ENCODE measurements at regions not wholly inside any gene's neighbourhood (a gene's known extent, or its start where the extent isn't known, plus 50 kb on each side); places are given as distances from the start of the nearest gene placed in this dataset.
"Not testable (repeated sequence)": the region's sequence is repeated elsewhere in the genome, so short reads cannot be mapped to it uniquely, and the experiment has no call there.

DNA sequence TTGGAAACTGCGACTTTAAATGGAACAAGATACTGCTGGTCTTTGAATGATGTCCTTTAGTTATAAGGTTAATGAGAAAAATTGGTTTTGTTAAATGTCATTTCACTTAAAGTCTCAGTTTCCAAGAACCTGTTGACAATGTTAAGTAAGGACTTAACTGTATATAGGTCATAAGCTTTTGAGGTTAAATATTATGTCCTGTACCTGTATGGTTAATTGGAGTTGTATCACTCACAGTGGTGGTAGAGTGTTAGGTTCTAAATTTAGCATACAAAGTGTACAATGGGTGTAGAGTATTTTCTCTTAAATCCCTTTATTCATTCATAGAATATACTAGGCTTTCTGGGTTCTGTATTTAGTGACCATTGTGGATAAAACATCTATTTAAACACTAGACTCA is 110.2 kb downstream of the HAUS1 start:
- no peak overlapping the region for H3K4me3 Mint-ChIP-seq
- H3K36me3 Mint-ChIP-seq (ENCODE audit: low read depth), result peaks cover 37% of the 10 kb centered on the region
- no peak overlapping the region for H3K27ac Mint-ChIP-seq
- H3K4me1 Mint-ChIP-seq (ENCODE audit: low read depth), result peaks cover 48% of the 10 kb centered on the region
- no peaks in the 10 kb centered on the region for H3K27me3 Mint-ChIP-seq (ENCODE audit: low read depth)
- H3K9me3 Mint-ChIP-seq, result no peaks in the 10 kb centered on the region

- Mint-ChIP-seq H3K27me3 (ENCODE audit: low read depth) (no peaks in the 10 kb centered on the region), H3K36me3 (ENCODE audit: low read depth) (peaks cover 34% of the 10 kb centered on the region), H3K4me3 (no peak overlapping the region), H3K4me1 (ENCODE audit: low read depth) (peaks cover 40% of the 10 kb centered on the region), H3K27ac (no peak overlapping the region), H3K9me3 (no peaks in the 10 kb centered on the region)
These were observed 111.9 kb downstream of the HAUS1 start for GRCh38 chr18:46215902-46216723.

DNA sequence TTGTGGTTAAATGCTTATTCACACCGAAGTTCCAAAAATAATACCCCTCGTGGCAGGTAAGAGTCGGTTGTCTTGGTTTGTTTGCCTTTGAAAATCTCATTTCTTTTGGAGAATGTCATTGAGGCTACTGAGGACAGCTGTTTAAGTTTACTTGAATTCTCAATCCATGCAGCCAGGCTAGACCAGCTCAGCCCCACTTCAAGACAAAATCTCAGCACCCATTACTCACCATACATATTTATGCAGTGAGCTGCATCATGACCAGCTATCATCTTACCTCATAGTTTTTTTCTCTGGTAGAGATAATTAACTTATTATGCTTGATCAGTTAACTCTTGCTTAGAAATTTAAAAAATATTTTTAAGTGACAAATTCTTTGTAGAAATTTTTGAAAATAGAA is 115.9 kb downstream of the HAUS1 start:
- Mint-ChIP-seq H3K27me3 (ENCODE audit: low read depth) (no peaks in the 10 kb centered on the region), H3K9me3 (no peaks in the 10 kb centered on the region), H3K27ac (no peak overlapping the region), H3K4me1 (ENCODE audit: low read depth) (peaks cover 51% of the 10 kb centered on the region), H3K4me3 (no peak overlapping the region), H3K36me3 (ENCODE audit: low read depth) (peaks cover 37% of the 10 kb centered on the region)

GRCh38 chr18:46222093-46222492 is 117.9 kb downstream of the HAUS1 start:
- Mint-ChIP-seq H3K27ac (no peak overlapping the region), H3K4me1 (ENCODE audit: low read depth) (peaks cover 45% of the 10 kb centered on the region), H3K36me3 (ENCODE audit: low read depth) (peaks cover 22% of the 10 kb centered on the region), H3K9me3 (no peaks in the 10 kb centered on the region), H3K4me3 (no peak overlapping the region), H3K27me3 (ENCODE audit: low read depth) (no peaks in the 10 kb centered on the region)

DNA sequence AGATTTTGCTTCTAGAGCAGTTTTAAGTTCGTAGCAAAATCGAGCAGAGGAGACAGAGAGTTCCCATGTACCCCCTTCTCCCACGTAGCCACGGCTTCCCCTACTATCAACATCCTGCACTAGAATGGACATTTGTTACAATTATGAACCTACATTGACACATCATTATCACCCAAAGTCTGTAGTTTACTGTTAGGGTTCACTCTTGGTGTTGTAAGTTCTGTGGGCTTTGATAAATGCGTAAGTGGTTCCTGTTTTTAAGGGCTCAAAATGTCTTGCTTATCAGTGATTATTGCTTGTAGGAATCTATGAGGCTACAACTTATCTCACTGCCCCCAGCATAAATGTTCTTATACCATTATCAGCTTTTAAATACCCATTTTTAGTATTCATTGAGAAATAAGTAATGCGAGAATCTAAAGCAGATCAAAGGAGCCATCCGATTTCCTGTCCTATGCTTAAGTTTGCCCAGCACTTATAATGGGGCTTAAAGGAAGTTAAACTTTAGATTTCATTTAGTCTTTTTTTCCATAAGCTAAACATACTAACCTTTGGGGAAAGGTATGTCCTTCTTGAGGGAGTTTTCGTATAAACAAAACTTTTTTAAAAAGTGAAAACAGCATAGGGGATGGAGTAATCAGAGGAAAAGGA is 118.7 kb downstream of the HAUS1 start:
- Mint-ChIP-seq H3K27me3 (ENCODE audit: low read depth) (no peaks in the 10 kb centered on the region), H3K4me3 (no peak overlapping the region), H3K27ac (no peak overlapping the region), H3K36me3 (ENCODE audit: low read depth) (peaks cover 17% of the 10 kb centered on the region), H3K9me3 (no peaks in the 10 kb centered on the region), H3K4me1 (ENCODE audit: low read depth) (peaks cover 43% of the 10 kb centered on the region)

GRCh38 chr18:46224181-46224775 is 120.1 kb downstream of the HAUS1 start:
- H3K27ac Mint-ChIP-seq, result peak overlapping the region; percentile 12
- H3K36me3 Mint-ChIP-seq (ENCODE audit: low read depth), result peaks cover 5% of the 10 kb centered on the region
- no peak overlapping the region for H3K4me3 Mint-ChIP-seq
- H3K27me3 Mint-ChIP-seq (ENCODE audit: low read depth), result no peaks in the 10 kb centered on the region
- H3K9me3 Mint-ChIP-seq, result no peaks in the 10 kb centered on the region
- H3K4me1 Mint-ChIP-seq (ENCODE audit: low read depth), result peaks cover 38% of the 10 kb centered on the region

GRCh38 chr18:46226461-46226860 is 122.3 kb downstream of the HAUS1 start:
- Mint-ChIP-seq H3K4me3 (no peak overlapping the region), H3K27ac (no peak overlapping the region), H3K4me1 (ENCODE audit: low read depth) (peaks cover 38% of the 10 kb centered on the region), H3K27me3 (ENCODE audit: low read depth) (no peaks in the 10 kb centered on the region), H3K9me3 (no peaks in the 10 kb centered on the region), H3K36me3 (ENCODE audit: low read depth) (peaks cover 5% of the 10 kb centered on the region)

GRCh38 chr18:46229641-46230040 is 125.5 kb downstream of the HAUS1 start:
- H3K4me1 Mint-ChIP-seq (ENCODE audit: low read depth), result peaks cover 15% of the 10 kb centered on the region
- not testable (repeated sequence) for H3K27me3 Mint-ChIP-seq (ENCODE audit: low read depth); H3K4me3 Mint-ChIP-seq; H3K9me3 Mint-ChIP-seq; H3K36me3 Mint-ChIP-seq (ENCODE audit: low read depth); H3K27ac Mint-ChIP-seq

GRCh38 chr18:46236156-46236555 is 132.0 kb downstream of the HAUS1 start:
- no peaks in the 10 kb centered on the region for H3K27me3 Mint-ChIP-seq (ENCODE audit: low read depth)
- peaks cover 31% of the 10 kb centered on the region for H3K36me3 Mint-ChIP-seq (ENCODE audit: low read depth)
- H3K27ac Mint-ChIP-seq, result no peak overlapping the region
- H3K9me3 Mint-ChIP-seq, result no peaks in the 10 kb centered on the region
- no peak overlapping the region for H3K4me3 Mint-ChIP-seq
- peaks cover 17% of the 10 kb centered on the region for H3K4me1 Mint-ChIP-seq (ENCODE audit: low read depth)

DNA sequence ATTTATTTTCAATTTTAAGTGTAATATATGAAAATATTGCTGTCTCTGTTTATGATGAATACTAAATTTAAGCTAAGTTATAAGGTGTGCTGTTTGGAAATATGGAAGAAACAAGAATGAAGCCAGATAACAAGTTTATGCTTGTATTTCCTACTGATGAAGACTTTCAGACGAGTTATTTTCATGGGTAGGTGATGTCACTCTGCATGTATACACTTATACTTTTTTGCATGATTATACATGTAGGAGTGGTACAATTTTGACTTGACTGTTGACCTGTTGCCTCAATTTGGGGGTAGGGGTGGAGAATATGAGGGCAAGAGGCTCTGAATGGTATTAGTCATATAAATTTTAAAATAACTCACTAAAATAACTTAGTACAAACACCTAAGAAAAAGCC is 133.7 kb downstream of the HAUS1 start:
- Mint-ChIP-seq H3K4me1 (ENCODE audit: low read depth) (peaks cover 17% of the 10 kb centered on the region), H3K27me3 (ENCODE audit: low read depth) (no peaks in the 10 kb centered on the region), H3K27ac (no peak overlapping the region), H3K9me3 (no peaks in the 10 kb centered on the region), H3K36me3 (ENCODE audit: low read depth) (peaks cover 31% of the 10 kb centered on the region), H3K4me3 (no peak overlapping the region)

DNA sequence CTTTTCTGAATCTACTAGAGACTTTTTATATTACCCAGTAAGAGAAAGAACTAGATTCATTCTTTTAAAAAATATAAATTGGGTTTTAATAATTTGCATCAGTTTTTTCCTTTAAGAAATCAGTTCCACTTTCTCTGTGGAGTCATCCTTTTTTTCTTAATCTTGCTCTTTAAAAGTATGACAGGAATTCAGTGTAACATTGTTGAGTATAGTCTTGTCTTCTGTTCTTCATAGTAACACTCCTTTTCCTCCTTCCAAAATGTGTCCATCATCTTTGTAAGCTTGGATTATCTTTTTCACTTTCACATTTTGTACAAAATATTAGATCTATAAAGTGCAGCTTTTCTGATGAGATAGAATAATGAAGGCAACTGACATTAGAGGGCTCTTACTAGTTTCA is 135.4 kb downstream of the HAUS1 start:
- H3K9me3 Mint-ChIP-seq, result no peaks in the 10 kb centered on the region
- H3K36me3 Mint-ChIP-seq (ENCODE audit: low read depth), result peaks cover 33% of the 10 kb centered on the region
- H3K4me1 Mint-ChIP-seq (ENCODE audit: low read depth), result peaks cover 18% of the 10 kb centered on the region
- no peak overlapping the region for H3K4me3 Mint-ChIP-seq
- no peaks in the 10 kb centered on the region for H3K27me3 Mint-ChIP-seq (ENCODE audit: low read depth)
- no peak overlapping the region for H3K27ac Mint-ChIP-seq

- H3K9me3 Mint-ChIP-seq, result no peaks in the 10 kb centered on the region
- peaks cover 31% of the 10 kb centered on the region for H3K36me3 Mint-ChIP-seq (ENCODE audit: low read depth)
- no peaks in the 10 kb centered on the region for H3K27me3 Mint-ChIP-seq (ENCODE audit: low read depth)
- no peak overlapping the region for H3K4me3 Mint-ChIP-seq
- no peak overlapping the region for H3K27ac Mint-ChIP-seq
- peaks cover 17% of the 10 kb centered on the region for H3K4me1 Mint-ChIP-seq (ENCODE audit: low read depth)
These were observed 135.8 kb downstream of the HAUS1 start for GRCh38 chr18:46239998-46240397.

DNA sequence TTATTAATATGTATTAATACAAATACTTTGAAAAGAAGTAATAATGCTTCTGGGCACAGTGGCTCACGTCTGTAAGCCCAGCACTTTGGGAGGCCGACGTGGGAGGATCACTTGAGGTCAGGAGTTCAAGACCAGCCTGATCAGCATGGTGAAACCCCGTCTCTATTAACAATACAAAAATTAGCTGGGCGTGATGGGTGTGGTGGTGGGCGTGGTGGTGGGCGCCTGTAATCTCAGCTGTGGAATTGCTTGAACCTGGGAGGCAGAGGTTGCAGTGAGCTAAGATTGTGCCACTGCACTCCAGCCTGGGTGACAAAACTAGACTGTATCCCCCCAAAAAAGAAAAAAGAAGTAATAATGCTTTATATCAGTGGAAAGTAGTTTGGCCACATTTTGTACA is 137.2 kb downstream of the HAUS1 start:
- H3K27ac Mint-ChIP-seq; H3K4me3 Mint-ChIP-seq; H3K9me3 Mint-ChIP-seq; H3K27me3 Mint-ChIP-seq (ENCODE audit: low read depth): not testable (repeated sequence)
- Mint-ChIP-seq H3K4me1 (ENCODE audit: low read depth) (peaks cover 12% of the 10 kb centered on the region), H3K36me3 (ENCODE audit: low read depth) (peaks cover 26% of the 10 kb centered on the region)

- no peaks in the 10 kb centered on the region for H3K9me3 Mint-ChIP-seq
- no peaks in the 10 kb centered on the region for H3K27me3 Mint-ChIP-seq (ENCODE audit: low read depth)
- H3K36me3 Mint-ChIP-seq (ENCODE audit: low read depth), result peaks cover 25% of the 10 kb centered on the region
- no peak overlapping the region for H3K27ac Mint-ChIP-seq
- H3K4me1 Mint-ChIP-seq (ENCODE audit: low read depth), result peaks cover 14% of the 10 kb centered on the region
- no peak overlapping the region for H3K4me3 Mint-ChIP-seq
These were observed 138.0 kb downstream of the HAUS1 start for GRCh38 chr18:46242183-46242582.

GRCh38 chr18:46243095-46243494 is 138.9 kb downstream of the HAUS1 start:
- Mint-ChIP-seq H3K4me3 (no peak overlapping the region), H3K9me3 (no peaks in the 10 kb centered on the region), H3K27me3 (ENCODE audit: low read depth) (no peaks in the 10 kb centered on the region), H3K27ac (no peak overlapping the region), H3K36me3 (ENCODE audit: low read depth) (peaks cover 25% of the 10 kb centered on the region), H3K4me1 (ENCODE audit: low read depth) (peaks cover 18% of the 10 kb centered on the region)
